ENCODE measurements at regions not wholly inside any gene's neighbourhood (a gene's known extent, or its start where the extent isn't known, plus 50 kb on each side); places are given as distances from the start of the nearest gene placed in this dataset.
A peak's percentile ranks its signal among the peaks of the same experiment; 100 is the strongest.

GRCh38 chr20:34190679-34191090, 50.5 kb upstream of the ASIP start:
- TF ChIP-seq CTCF (IDR thresholded peaks at IDR 0.05) (peak; percentile 83), ZFX (IDR thresholded peaks at IDR 0.05; ENCODE audit: borderline replicate concordance) (no peak)

All from 22Rv1 (cell line).